Esophagus muscularis mucosa (tissue), 4 donors: ENCODE measurements at regions not wholly inside any gene's neighbourhood (a gene's known extent, or its start where the extent isn't known, plus 50 kb on each side); places are given as distances from the start of the nearest gene placed in this dataset.
A peak's percentile ranks its signal among the peaks of the same experiment; 100 is the strongest.

Experiments
- EP300 ChIP-seq: sonication (generic); formaldehyde crosslinking; IDR thresholded peaks from one replicate; pipeline ENCODE4 v1.6.1; 2017; ENCODE audit warnings: antibody characterized with exemption
- POLR2A ChIP-seq: fragments of 450-650 bp; IDR thresholded peaks from one replicate; pipeline ENCODE4 v1.6.1; 2017; ENCODE audit warnings: antibody characterized with exemption, moderate library complexity, mild to moderate bottlenecking, low read depth
- TF ChIP-seq, protein P1 (sequence below), 3 experiments: fragments of 200-600 bp in 2 of 3; fragments of 450-650 bp in 1 of 3; sonication (generic) in 2 of 3; IDR thresholded peaks; one replicate each; pipeline ENCODE4 v1.5.1; 2017 to 2019; ENCODE audit warnings: antibody characterized with exemption in 3 of 3, mild to moderate bottlenecking in 2 of 3, moderate library complexity in 1 of 3

DNA sequence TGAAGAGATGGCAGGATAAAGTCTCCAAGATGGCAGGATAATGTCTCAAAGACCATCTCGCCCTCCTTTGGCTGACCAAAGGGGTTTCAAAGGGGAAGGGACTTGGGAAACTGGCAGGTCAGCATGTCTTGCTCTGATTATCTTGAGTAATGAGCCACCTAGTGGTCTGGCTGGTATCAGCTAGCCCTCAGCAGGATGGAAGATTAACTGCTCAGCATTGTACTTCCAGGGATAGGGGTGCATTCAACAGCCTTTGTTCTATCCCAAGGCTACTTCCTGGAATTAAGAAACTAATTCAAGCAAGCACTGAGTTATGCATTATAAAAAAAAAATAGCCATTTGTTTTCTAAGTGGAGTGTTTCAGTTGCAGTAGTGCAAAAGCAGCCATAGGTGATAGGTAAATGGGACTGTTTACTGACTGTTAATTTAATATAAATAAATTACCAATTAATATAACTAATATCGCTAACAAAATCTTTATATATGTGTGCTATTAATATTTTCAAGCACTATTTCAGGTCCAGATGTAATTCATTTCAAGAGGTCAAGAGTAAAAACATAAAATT lies 555.5 kb downstream of the CDH9 start:
- TF ChIP-seq, protein P1, sequence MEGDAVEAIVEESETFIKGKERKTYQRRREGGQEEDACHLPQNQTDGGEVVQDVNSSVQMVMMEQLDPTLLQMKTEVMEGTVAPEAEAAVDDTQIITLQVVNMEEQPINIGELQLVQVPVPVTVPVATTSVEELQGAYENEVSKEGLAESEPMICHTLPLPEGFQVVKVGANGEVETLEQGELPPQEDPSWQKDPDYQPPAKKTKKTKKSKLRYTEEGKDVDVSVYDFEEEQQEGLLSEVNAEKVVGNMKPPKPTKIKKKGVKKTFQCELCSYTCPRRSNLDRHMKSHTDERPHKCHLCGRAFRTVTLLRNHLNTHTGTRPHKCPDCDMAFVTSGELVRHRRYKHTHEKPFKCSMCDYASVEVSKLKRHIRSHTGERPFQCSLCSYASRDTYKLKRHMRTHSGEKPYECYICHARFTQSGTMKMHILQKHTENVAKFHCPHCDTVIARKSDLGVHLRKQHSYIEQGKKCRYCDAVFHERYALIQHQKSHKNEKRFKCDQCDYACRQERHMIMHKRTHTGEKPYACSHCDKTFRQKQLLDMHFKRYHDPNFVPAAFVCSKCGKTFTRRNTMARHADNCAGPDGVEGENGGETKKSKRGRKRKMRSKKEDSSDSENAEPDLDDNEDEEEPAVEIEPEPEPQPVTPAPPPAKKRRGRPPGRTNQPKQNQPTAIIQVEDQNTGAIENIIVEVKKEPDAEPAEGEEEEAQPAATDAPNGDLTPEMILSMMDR (IDR thresholded peaks at IDR 0.05), result peak; percentile 19 to 49 (median 36)
- TF ChIP-seq EP300 (no peak), POLR2A (no peak)
